Activated CD4-positive, alpha-beta T cell treated with anti-CD3 and anti-CD28 coated beads for 48 hours (primary cell): ENCODE measurements at regions not wholly inside any gene's neighbourhood (a gene's known extent, or its start where the extent isn't known, plus 50 kb on each side); places are given as distances from the start of the nearest gene placed in this dataset.

ENCODE experiments used
- DNase-seq: peaks from one replicate; pipeline ENCODE4 v3.0.0-alpha.2; 2020

GRCh38 chr20:57066126-57066900, 200.1 kb downstream of the BMP7 start:
- DNase-seq, result no peak

- no peak for DNase-seq
These were observed 197.0 kb downstream of the BMP7 start for GRCh38 chr20:57069442-57069841.

- no peak for DNase-seq
These were observed 196.1 kb downstream of the BMP7 start for GRCh38 chr20:57070296-57070695.

- no peak for DNase-seq
These were observed 195.1 kb downstream of the BMP7 start for GRCh38 chr20:57071283-57071731.

DNA sequence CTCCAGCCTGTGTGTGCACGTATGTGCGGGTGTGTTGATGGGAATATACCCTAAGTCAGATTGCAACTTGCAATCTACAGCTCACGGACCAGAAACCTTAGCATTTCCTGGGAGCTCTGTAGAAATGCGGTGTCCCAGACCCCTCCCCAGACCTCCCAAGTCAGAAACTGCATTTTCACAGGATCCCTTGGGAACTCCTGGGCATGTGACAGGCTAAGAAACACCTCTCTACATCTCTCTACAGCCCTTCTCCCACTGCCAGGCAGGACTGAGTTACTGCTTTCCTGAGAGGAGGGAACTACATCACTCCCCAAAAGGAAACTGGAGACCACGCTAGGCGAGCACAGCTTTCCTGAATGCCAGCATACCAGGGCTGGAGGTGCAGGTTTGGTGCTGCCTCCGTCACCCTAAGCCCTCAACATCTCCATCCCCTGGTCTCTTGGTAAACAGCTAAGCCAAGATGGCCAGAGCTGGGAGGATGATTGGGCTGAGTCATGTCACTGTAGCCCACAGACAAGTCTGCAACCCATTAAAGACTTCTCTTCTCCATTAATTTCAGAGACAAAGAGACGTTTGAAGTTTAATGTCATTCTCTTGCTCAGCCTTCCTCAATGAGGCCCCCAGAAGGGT, 194.4 kb downstream of the BMP7 start:
- no peak for DNase-seq

DNA sequence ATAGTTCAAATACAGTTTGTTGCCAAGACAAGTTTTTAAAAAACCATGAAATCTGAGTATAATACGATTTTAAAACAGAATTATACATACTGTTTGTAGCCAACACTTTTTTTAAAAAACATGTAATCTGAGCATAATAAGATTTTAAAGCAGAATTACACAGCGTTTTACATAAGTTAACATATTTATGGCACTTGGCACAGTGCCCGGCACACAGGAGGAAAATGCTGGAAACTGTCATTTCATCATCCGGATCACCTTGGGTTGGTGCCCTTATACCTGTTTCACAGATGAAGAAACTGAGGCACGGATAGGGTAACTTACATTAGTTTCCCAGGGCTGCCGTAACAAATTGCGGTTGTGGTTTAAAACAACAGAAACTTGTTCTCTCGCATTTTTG, 193.0 kb downstream of the BMP7 start:
- no peak for DNase-seq

DNA sequence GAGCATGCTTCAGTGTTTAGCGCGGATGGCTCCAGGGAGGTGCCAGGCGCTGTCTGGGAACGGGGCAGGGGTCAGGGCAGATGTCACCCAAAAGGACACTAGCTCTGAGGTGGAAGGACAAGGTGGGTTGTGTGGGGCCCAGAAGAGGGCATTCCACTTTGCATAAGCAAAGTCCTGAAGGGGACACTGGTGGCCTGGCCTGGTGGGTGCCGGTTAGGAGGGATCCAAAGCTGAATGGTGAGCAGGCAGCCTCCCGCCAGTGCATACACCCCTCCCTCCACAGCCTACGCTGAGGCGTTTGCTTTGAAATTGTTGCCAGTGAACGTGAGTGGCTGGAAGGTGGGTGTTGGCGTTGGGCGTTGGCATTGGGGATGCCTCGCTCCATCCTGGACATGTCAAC, 192.1 kb downstream of the BMP7 start:
- no peak for DNase-seq

DNA sequence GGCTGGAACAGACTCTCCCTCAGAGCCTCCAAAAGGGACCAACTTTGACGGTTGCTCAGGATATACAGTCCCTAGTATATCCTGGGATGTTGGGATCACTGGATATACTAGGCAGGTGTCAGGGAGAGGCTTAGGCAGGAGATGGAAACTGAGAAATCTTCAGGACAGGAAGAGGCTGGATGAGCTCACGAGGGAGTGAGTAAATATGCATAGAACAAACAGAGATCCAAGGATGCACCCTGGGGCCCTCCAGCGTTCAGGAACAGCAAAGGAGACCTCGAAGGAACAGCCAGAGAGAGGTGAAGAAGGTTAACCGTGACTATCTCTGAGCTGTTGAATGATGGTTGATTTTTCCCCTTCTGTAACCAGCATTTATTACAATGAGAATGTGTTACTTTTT, 191.3 kb downstream of the BMP7 start:
- DNase-seq, result no peak

- DNase-seq, result no peak
These were observed 190.8 kb downstream of the BMP7 start for GRCh38 chr20:57075603-57076002.

DNA sequence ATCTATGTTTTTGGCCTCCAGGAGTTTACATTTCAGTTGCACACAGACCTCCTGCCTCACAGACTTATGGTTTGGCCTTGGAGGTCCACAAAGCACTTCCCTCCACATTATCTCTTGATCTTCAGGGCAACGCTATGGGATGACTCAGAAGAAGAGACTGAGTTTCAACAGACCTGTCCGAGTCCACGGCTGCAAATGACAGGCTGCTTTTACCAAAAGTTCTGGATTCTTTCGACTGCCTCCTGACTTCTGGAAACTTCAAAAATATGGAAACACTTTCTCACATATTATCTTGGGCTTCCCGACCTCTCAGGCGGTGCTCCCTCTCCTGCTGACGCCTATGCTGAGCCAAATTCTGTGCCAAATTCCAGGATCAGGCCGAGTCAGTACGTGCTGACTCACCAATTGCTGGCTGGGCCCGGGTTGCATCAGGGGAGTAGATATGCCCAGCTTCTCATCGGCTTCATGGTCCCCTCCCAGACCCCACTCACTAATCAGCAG, 190.2 kb downstream of the BMP7 start:
- no peak for DNase-seq

- no peak for DNase-seq
These were observed 189.5 kb downstream of the BMP7 start for GRCh38 chr20:57076951-57077350.

- no peak for DNase-seq
These were observed 188.3 kb downstream of the BMP7 start for GRCh38 chr20:57078116-57078515.

DNA sequence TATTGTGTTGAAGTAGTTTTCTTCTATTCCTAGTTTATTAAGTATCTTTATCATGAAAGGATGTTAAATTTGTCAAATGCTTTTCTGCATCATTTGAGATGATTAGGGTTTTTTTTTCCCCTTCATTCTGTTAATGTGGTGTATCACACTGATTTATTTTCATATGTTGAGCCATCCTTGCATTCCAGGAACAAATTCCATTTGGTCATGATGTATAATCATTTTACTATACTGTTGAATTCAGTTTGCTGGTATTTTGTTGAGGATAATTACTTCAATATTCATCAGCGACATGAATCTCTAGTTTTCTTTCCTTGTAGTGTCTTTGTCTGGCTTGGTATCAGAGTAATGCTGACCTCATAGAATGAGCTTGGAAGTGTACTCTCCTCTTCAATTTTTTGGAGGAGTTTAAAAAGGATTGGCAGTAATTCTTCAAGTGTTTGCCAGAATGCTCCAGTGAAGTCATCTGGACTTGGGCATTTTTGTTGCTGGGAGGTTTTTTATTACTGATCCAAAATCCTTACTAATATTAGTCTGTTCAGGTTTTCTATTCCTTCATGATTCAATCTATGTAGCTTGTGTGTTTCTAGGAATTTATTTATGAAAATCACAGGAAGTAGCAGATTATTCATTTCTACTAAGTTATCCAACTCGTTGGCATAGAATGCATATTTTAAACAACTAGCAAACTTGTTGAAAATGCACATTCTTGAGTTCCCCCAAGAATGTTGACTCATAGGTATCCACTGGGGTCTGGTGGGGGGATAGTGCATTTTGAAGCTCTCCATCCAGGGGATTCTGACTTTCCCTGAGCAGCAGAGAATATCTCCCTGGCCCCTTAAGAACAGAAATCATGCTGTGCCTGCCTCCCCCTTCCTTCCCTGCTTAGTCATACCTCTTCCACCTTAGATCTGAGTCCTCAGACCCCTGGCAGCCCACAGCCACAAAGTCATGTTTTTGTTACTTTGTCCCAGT, 187.1 kb downstream of the BMP7 start:
- DNase-seq, result no peak

DNA sequence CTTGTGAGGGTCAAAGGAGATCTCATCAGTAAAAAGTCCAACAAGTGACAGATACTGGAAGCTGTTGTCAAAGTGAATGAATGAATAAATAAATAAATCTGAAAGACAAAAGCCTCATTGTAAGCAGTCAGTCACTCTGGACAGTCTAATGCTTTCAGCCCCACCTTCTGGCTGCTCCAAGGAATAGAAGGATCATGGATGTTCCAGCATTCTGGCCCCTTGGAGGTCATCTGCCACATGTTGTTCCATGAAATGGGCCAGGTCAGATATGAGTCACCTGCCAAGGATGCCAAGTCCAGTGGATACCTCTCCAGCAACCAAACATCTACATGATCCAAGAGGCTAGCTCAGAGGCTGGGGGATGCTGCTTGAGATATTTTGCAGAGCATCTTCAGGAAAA, 185.6 kb downstream of the BMP7 start:
- DNase-seq, result no peak

DNA sequence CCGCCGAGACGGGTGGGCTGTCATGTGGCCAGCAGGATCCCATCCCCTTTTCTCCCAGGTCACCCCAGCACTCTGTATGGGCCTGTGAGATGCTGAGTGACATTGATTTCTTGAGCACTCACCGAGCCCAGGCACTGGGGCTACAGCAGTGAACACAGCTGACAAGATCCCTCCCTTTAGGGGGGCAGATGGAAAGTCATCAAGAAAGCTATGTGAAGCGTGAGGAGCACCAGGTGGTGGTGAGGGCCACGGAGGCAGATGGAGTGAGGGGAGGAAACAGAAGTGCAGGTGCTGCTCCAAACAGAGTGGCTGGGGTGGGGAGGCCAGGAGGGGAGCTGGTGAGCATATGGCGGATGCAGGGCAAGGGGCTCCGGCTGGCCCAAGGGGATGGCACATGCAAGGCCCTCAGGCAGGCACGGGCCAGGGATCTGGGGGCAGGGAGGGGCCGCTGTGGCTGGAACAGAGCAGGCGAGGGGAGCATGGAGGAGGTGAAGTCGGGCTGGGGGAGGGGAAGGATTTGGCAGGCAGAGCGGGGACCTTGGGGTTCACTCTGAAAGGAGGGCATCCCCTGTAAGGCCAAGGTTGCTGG, 184.0 kb downstream of the BMP7 start:
- no peak for DNase-seq

- DNase-seq, result no peak
These were observed 183.4 kb downstream of the BMP7 start for GRCh38 chr20:57083072-57083471.

DNA sequence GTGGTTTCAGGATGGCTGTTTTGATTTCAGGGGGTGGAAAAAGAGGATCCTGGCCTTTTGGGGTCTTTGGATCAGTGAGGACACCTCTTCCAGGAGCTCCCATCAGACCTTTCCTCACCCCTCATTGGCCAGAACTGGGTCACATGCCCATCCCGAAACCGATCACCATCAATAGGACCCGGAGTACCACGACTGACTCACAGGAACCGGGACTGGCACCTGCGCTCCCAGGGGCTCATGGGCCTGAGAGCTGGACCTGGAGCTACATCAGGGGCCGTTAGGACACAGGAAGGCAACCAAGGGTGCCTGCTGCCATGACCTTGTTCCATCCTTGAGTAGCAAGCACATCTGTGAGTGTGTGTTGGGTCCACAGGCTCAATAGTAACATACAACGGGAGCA, 180.4 kb downstream of the BMP7 start:
- no peak for DNase-seq

GRCh38 chr20:57087102-57087501, 179.3 kb downstream of the BMP7 start:
- DNase-seq, result no peak

GRCh38 chr20:57087705-57088104, 178.7 kb downstream of the BMP7 start:
- DNase-seq, result no peak

DNA sequence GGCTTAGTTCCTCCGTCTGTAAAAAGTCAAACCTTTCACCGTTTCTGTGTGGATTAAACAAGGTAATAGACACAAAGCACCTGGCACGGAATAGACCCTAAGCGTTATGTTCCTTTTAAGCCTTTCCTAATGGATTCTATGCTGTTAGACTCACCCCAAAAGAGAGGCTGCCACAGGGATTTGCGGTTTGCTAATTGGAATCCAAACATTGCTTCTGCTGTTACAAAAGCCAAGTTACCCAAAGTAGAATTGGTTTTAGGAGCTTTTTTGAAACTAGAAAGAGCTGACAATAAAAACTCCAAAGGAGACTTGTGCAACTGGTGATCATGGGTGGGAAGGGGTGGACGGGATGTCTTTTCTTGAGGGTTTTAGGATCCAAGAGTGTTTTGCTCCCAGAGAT, 178.0 kb downstream of the BMP7 start:
- DNase-seq, result no peak

DNA sequence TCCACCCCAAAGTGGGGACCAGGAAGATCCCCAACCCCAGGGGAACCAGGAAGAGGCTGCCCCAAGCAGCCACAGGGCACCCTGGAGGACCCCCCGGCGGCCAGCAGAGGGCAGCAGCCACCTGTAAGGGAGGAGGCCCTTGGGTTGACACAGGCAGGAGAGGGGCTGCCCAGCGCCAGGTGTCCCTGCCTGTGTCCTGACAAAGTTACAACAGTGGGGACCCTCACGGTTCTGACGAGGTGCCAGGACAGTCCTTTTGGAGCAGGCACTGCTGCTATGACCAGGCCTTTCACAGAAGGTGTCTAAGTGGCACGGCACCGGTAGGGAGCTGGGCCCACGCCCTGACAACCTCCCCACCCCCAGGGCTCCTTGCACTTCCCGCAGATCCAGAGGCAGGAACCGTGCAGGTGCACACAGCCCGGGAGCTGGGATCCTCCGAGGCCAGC, 176.7 kb downstream of the BMP7 start:
- DNase-seq, result peak; percentile 85
